OCI-LY3 (cell line): ENCODE measurements at regions not wholly inside any gene's neighbourhood (a gene's known extent, or its start where the extent isn't known, plus 50 kb on each side); places are given as distances from the start of the nearest gene placed in this dataset.

Source experiments
- EZH2phosphoT487 ChIP-seq: fragments of 200-600 bp; shearing (Covaris generic); IDR thresholded peaks from 2 replicates; pipeline ENCODE4 v1.6.1; 2018; ENCODE audit warnings: antibody characterized with exemption, mixed run types, low read depth
- TF ChIP-seq, protein P1 (sequence below): fragments of 200-600, 300-600 bp; sonication (generic); IDR thresholded peaks from 2 replicates; pipeline ENCODE4 v1.5.1; 2014; ENCODE audit warnings: antibody characterized with exemption, low read length, low read depth

DNA sequence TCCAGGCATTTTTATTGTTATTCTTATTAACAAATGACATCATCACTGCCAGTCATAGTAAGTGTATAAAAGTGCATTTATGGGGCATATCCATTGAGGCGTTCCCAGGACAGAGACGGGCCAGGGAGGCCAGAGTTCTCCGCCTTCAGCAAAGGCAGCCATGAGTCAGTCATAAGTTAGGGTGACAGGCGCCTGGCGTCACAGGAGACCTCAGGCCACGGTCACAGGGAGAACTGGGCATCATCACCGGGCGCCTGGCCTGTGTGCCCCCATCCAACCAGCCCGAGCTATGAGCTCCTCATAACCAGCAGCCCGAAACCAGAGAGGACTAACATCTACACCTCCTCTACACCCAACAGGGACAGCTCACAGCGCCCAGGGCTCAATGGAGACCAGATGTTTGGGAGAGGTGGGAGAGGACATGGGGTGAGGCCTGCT lies 259.2 kb downstream of the DLL1 start:
- no peak for TF ChIP-seq EZH2phosphoT487
- TF ChIP-seq, protein P1, sequence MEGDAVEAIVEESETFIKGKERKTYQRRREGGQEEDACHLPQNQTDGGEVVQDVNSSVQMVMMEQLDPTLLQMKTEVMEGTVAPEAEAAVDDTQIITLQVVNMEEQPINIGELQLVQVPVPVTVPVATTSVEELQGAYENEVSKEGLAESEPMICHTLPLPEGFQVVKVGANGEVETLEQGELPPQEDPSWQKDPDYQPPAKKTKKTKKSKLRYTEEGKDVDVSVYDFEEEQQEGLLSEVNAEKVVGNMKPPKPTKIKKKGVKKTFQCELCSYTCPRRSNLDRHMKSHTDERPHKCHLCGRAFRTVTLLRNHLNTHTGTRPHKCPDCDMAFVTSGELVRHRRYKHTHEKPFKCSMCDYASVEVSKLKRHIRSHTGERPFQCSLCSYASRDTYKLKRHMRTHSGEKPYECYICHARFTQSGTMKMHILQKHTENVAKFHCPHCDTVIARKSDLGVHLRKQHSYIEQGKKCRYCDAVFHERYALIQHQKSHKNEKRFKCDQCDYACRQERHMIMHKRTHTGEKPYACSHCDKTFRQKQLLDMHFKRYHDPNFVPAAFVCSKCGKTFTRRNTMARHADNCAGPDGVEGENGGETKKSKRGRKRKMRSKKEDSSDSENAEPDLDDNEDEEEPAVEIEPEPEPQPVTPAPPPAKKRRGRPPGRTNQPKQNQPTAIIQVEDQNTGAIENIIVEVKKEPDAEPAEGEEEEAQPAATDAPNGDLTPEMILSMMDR = no peak
